Endothelial cell of umbilical vein (primary cell): ENCODE measurements at regions not wholly inside any gene's neighbourhood (a gene's known extent, or its start where the extent isn't known, plus 50 kb on each side); places are given as distances from the start of the nearest gene placed in this dataset.

Source experiments
- BruUV-seq: library from RNA; stranded (reverse); fragments of 400-500 nt; replicated peaks from 2 replicates; lab custom pipeline; 2021; lab: Mats Ljungman, UMichigan
- CTCF ChIA-PET: fragments of 300-600, 350-600 bp; sonication (Branson Sonifier 250); formaldehyde crosslinking; loops from one replicate; lab custom pipeline; 2021; ENCODE audit warnings: antibody characterized with exemption, inconsistent platforms; lab: Charles Lee
- POLR2A ChIA-PET: fragments of 300-600, 350-600 bp; sonication (Branson Sonifier 250); formaldehyde crosslinking; loops from one replicate; lab custom pipeline; 2021; ENCODE audit warnings: antibody characterized with exemption, inconsistent platforms; lab: Charles Lee
- DNase-seq: peaks from one replicate; pipeline ENCODE4 v3.0.0-alpha.2; 2011; ENCODE audit warnings: low read depth, low spot score
- FAIRE-seq: peaks from 2 replicates; lab custom pipeline; 2011; peaks lifted over from hg19 to GRCh38; lab: Jason Lieb, UNC
- H2AFZ ChIP-seq: 2 replicates; pipeline ENCODE4 v1.6.0; 2012; ENCODE audit warnings: low read depth, low read length, control low read depth, inconsistent platforms
- H3K27ac ChIP-seq: 2 replicates; pipeline ENCODE4 v1.5.1; 2011; ENCODE audit warnings: low read depth, mild to moderate bottlenecking, control low read depth, low read length, moderate library complexity; ENCODE audit not compliant: insufficient read depth
- H3K27me3 ChIP-seq, 2 experiments: 2 replicates each; pipeline versions ENCODE4 v1.6.0 to v1.6.1; 2011; ENCODE audit warnings: low read length in 2 of 2, mixed read lengths in 1 of 2; ENCODE audit not compliant: control insufficient read depth in 2 of 2, insufficient read depth in 2 of 2
- H3K36me3 ChIP-seq, 2 experiments: 2 replicates in 1 of 2; 3 replicates in 1 of 2; pipeline ENCODE4 v1.5.1; 2011; ENCODE audit warnings: low read length in 2 of 2, mild to moderate bottlenecking in 1 of 2, moderate library complexity in 1 of 2; ENCODE audit not compliant: control insufficient read depth in 2 of 2, insufficient read depth in 2 of 2; ENCODE audit errors: extremely low read depth in 1 of 2
- H3K4me1 ChIP-seq: 3 replicates; pipeline ENCODE4 v1.5.1; 2011; ENCODE audit warnings: mild to moderate bottlenecking, low read length; ENCODE audit not compliant: control insufficient read depth, insufficient read depth; ENCODE audit errors: extremely low read depth
- H3K4me2 ChIP-seq: 2 replicates; pipeline ENCODE4 v1.6.1; 2011; ENCODE audit warnings: low read length, control low read depth, mixed read lengths; ENCODE audit not compliant: insufficient read depth
- H3K4me3 ChIP-seq, 3 experiments: fragments of 200-600 bp in 1 of 3; sonication (generic), shearing (Covaris generic) in 1 of 3; replicated peaks in 1 of 3; 2 replicates each; pipeline ENCODE4 v1.5.1; 2011 to 2016; ENCODE audit warnings: control low read depth in 3 of 3, low read length in 3 of 3, mild to moderate bottlenecking in 2 of 3, inconsistent platforms in 1 of 3, low read depth in 1 of 3, moderate library complexity in 1 of 3; ENCODE audit not compliant: insufficient read depth in 1 of 3
- H3K79me2 ChIP-seq: 2 replicates; pipeline ENCODE4 v1.6.0; 2012; ENCODE audit warnings: low read length, inconsistent platforms; ENCODE audit not compliant: control insufficient read depth, insufficient read depth
- H3K9ac ChIP-seq: replicated peaks from 2 replicates; pipeline ENCODE3; 2011; ENCODE audit warnings: low read length, control low read depth; ENCODE audit not compliant: insufficient read depth; ENCODE audit errors: extremely low read depth
- H3K9me1 ChIP-seq: replicated peaks from 3 replicates; pipeline ENCODE4 v1.6.0; 2011; ENCODE audit warnings: mild to moderate bottlenecking, low read length; ENCODE audit not compliant: control insufficient read depth, insufficient read depth; ENCODE audit errors: extremely low read depth
- H3K9me3 ChIP-seq: replicated peaks from 2 replicates; pipeline ENCODE4 v1.5.1; 2012; ENCODE audit warnings: low read length, inconsistent platforms; ENCODE audit not compliant: control insufficient read depth, insufficient read depth
- H4K20me1 ChIP-seq: replicated peaks from 2 replicates; pipeline ENCODE3; 2011; ENCODE audit warnings: mild to moderate bottlenecking, low read length; ENCODE audit not compliant: control insufficient read depth, insufficient read depth; ENCODE audit errors: extremely low read depth
- CTCF ChIP-seq, 2 donors: IDR thresholded peaks; 1 replicate in 1 of 2; 2 replicates in 1 of 2; pipeline ENCODE4 v1.5.1; 2011; ENCODE audit warnings: low read length in 2 of 2, mild to moderate bottlenecking in 2 of 2, moderate library complexity in 2 of 2, control low read depth in 1 of 2, inconsistent platforms in 1 of 2, low read depth in 1 of 2; ENCODE audit not compliant: insufficient read depth in 1 of 2; ENCODE audit errors: extremely low read depth in 1 of 2
- EZH2 ChIP-seq: IDR thresholded peaks from 2 replicates; pipeline ENCODE4 v1.6.1; 2012; ENCODE audit warnings: borderline replicate concordance, low read depth, mild to moderate bottlenecking, moderate library complexity, low read length, inconsistent platforms; ENCODE audit not compliant: severe bottlenecking
- FOS ChIP-seq: IDR thresholded peaks from 2 replicates; pipeline ENCODE4 v1.6.1; 2011; ENCODE audit warnings: mild to moderate bottlenecking, low read length, moderate library complexity, borderline replicate concordance; ENCODE audit not compliant: insufficient read depth
- GATA2 ChIP-seq: IDR thresholded peaks from 2 replicates; pipeline ENCODE4 v1.7.0; 2011; ENCODE audit warnings: low read depth, mild to moderate bottlenecking, moderate library complexity, mixed read lengths, low read length; ENCODE audit not compliant: insufficient read length, insufficient read depth
- JUN ChIP-seq: IDR thresholded peaks from 2 replicates; pipeline ENCODE4 v1.6.1; 2011; ENCODE audit warnings: borderline replicate concordance, low read depth; ENCODE audit not compliant: insufficient read length, insufficient read depth
- MAX ChIP-seq: IDR thresholded peaks from 2 replicates; pipeline ENCODE4 v1.6.1; 2011; ENCODE audit not compliant: insufficient read depth, insufficient read length
- MYC ChIP-seq: IDR thresholded peaks from one replicate; pipeline ENCODE4 v1.6.1; 2011; ENCODE audit warnings: mild to moderate bottlenecking, low read depth, low read length
- POLR2A ChIP-seq: IDR thresholded peaks from 2 replicates; pipeline ENCODE4 v1.6.1; 2012; ENCODE audit warnings: low read depth, mild to moderate bottlenecking, control low read depth, low read length
- POLR2AphosphoS5 ChIP-seq: IDR thresholded peaks from 2 replicates; pipeline ENCODE4 v1.6.1; 2012; ENCODE audit warnings: low read depth, mild to moderate bottlenecking, control low read depth, low read length, moderate library complexity; ENCODE audit not compliant: insufficient read depth
- dilution Hi-C: fragments of 300-500 bp; cut with MboI; formaldehyde crosslinking; loops from one replicate; pipeline ENCODE4 v1.15.0; 2019; ENCODE audit warnings: low sequenced_read_pairs; ENCODE audit not compliant: extremely low pct_ligation_motif_present
- intact Hi-C: fragments of 100-400 bp; cut with micrococcal nuclease; formaldehyde crosslinking; loops from one replicate; pipeline ENCODE4 v1.10.0; 2022

GRCh38 chr6:51099201-51099600 lies 280.5 kb downstream of the TFAP2B start:
- Histone ChIP-seq H3K9me3 (peaks cover 5% of the 10 kb centered on the region), H3K9ac (no peak overlapping the region), H3K9me1 (no peaks in the 10 kb centered on the region), H3K4me3 (no peak overlapping the region), H3K4me1 (no peaks in the 10 kb centered on the region), H3K27me3 (no peaks in the 10 kb centered on the region), H3K36me3 (no peaks in the 10 kb centered on the region), H2AFZ (no peak overlapping the region), H3K79me2 (no peaks in the 10 kb centered on the region), H3K4me2 (no peak overlapping the region), H3K27ac (no peak overlapping the region), H4K20me1 (no peaks in the 10 kb centered on the region)
- TF ChIP-seq EZH2 (no peak), CTCF (IDR thresholded peaks at IDR 0.05; ENCODE audit: extremely low read depth in 1 of 2, insufficient read depth in 1 of 2, low read depth in 1 of 2, low read length in 2 of 2) (no peak), POLR2AphosphoS5 (no peak), JUN (no peak), POLR2A (no peak), GATA2 (no peak)
- intact Hi-C loops = no loop called here
- POLR2A ChIA-PET = no interaction called here
- BruUV-seq = no TSS peak
- dilution Hi-C loops = no loop called here
- CTCF ChIA-PET = no interaction called here
- FAIRE-seq = no peak
- DNase-seq = no peak

- no peaks in the 10 kb centered on the region for H3K79me2 ChIP-seq
- H3K9me3 ChIP-seq = no peaks in the 10 kb centered on the region
- dilution Hi-C loops (no loop called here), intact Hi-C loops (no loop called here)
- H3K9ac ChIP-seq = no peak overlapping the region
- no peaks in the 10 kb centered on the region for H3K9me1 ChIP-seq
- no peak overlapping the region for H3K4me3 ChIP-seq
- ChIA-PET POLR2A (no interaction called here), CTCF (no interaction called here)
- TF ChIP-seq MYC (no peak), JUN (no peak), MAX (no peak), FOS (no peak), POLR2A (no peak), POLR2AphosphoS5 (no peak), EZH2 (no peak), CTCF (IDR thresholded peaks at IDR 0.05; ENCODE audit: extremely low read depth in 1 of 2, insufficient read depth in 1 of 2, low read depth in 1 of 2, low read length in 2 of 2) (no peak), GATA2 (no peak)
- H4K20me1 ChIP-seq = no peaks in the 10 kb centered on the region
- H3K4me2 ChIP-seq = no peak overlapping the region
- BruUV-seq = no TSS peak
- H3K4me1 ChIP-seq = no peaks in the 10 kb centered on the region
- H3K27ac ChIP-seq = no peak overlapping the region
- no peak overlapping the region for H2AFZ ChIP-seq
- DNase-seq (no peak), FAIRE-seq (no peak)
- no peaks in the 10 kb centered on the region for H3K36me3 ChIP-seq
- H3K27me3 ChIP-seq = no peaks in the 10 kb centered on the region
Measured at GRCh38 chr6:51105357-51105756, 286.7 kb downstream of the TFAP2B start.
